Sciatic nerve (tissue), 2 donors: ENCODE measurements at regions not wholly inside any gene's neighbourhood (a gene's known extent, or its start where the extent isn't known, plus 50 kb on each side); places are given as distances from the start of the nearest gene placed in this dataset.
"Not testable (repeated sequence)": the region's sequence is repeated elsewhere in the genome, so short reads cannot be mapped to it uniquely, and the experiment has no call there.

Experiments used
- ATAC-seq: fragments of 200-7000 bp; cut with Tn5 transposase; one replicate; pipeline ENCODE4 v1.9.1; 2020; ENCODE audit warnings: mild to moderate bottlenecking, moderate library complexity
- DNase-seq: peaks from one replicate; pipeline ENCODE4 v3.0.0-alpha.2; 2020; ENCODE audit warnings: low spot score
- intact Hi-C: fragments of 100-400 bp; cut with DNase I; formaldehyde crosslinking; loops from one replicate; pipeline ENCODE4 v1.14.2; 2022
- donor health status: DM: no; HTN: no; CAD: no.
- donor health status: DM: no; HTN: no; CAD: no.

- intact Hi-C loops, result no loop called here
- no peak for ATAC-seq
- no peak for DNase-seq
These were observed 605.3 kb upstream of the SPRY2 start for GRCh38 chr13:80946008-80946802.

GRCh38 chr13:80945328-80945727 lies 604.4 kb upstream of the SPRY2 start:
- intact Hi-C loops, result no loop called here
- ATAC-seq, result peak; percentile 62
- DNase-seq, result no peak

- intact Hi-C loops, result no loop called here
- no peak for ATAC-seq
These were observed 598.7 kb upstream of the SPRY2 start for GRCh38 chr13:80939581-80939980.

GRCh38 chr13:80931766-80932165 lies 590.8 kb upstream of the SPRY2 start:
- intact Hi-C loops, result no loop called here
- ATAC-seq, result peak; percentile 41
- DNase-seq, result no peak

More at GRCh38 chr13:80939581-80939980, 598.7 kb upstream of the SPRY2 start:
- DNase-seq, result no peak

GRCh38 chr13:80931118-80931517 lies 590.2 kb upstream of the SPRY2 start:
- DNase-seq (no peak), ATAC-seq (no peak)
- intact Hi-C loops, result no loop called here

- intact Hi-C loops, result no loop called here
- no peak for DNase-seq
- ATAC-seq, result no peak
These were observed 587.3 kb upstream of the SPRY2 start for GRCh38 chr13:80928241-80928640.

- intact Hi-C loops, ATAC-seq, DNase-seq: not testable (repeated sequence)
These were observed 585.1 kb upstream of the SPRY2 start for GRCh38 chr13:80926024-80926423.

GRCh38 chr13:80924596-80924995 lies 583.7 kb upstream of the SPRY2 start:
- ATAC-seq (peak; percentile 59), DNase-seq (no peak)
- intact Hi-C loops, result no loop called here

GRCh38 chr13:80923907-80924306 lies 583.0 kb upstream of the SPRY2 start:
- DNase-seq, result no peak
- intact Hi-C loops, result no loop called here
- peak; percentile 73 for ATAC-seq

GRCh38 chr13:80921971-80922370 lies 581.0 kb upstream of the SPRY2 start:
- ATAC-seq, result no peak
- intact Hi-C loops, result no loop called here

GRCh38 chr13:80921541-80921940 lies 580.6 kb upstream of the SPRY2 start:
- intact Hi-C loops, result no loop called here
- DNase-seq (no peak), ATAC-seq (no peak)

More at GRCh38 chr13:80921971-80922370, 581.0 kb upstream of the SPRY2 start:
- DNase-seq, result no peak

GRCh38 chr13:80906860-80907259 lies 565.9 kb upstream of the SPRY2 start:
- ATAC-seq, result no peak
- DNase-seq, result no peak
- intact Hi-C loops, result no loop called here

GRCh38 chr13:80904386-80904785 lies 563.5 kb upstream of the SPRY2 start:
- ATAC-seq, result no peak
- intact Hi-C loops, result no loop called here
- no peak for DNase-seq

GRCh38 chr13:80903911-80904310 lies 563.0 kb upstream of the SPRY2 start:
- DNase-seq, result no peak
- intact Hi-C loops, result no loop called here

GRCh38 chr13:80901530-80901929 lies 560.6 kb upstream of the SPRY2 start:
- peak; percentile 73 for ATAC-seq
- DNase-seq, result no peak
- intact Hi-C loops, result no loop called here

More at GRCh38 chr13:80903911-80904310, 563.0 kb upstream of the SPRY2 start:
- no peak for ATAC-seq

GRCh38 chr13:80901111-80901510 lies 560.2 kb upstream of the SPRY2 start:
- intact Hi-C loops, result no loop called here
- DNase-seq, result no peak
- peak; percentile 86 for ATAC-seq

- no peak for DNase-seq
- intact Hi-C loops, result no loop called here
- ATAC-seq, result peak; percentile 75
These were observed 559.6 kb upstream of the SPRY2 start for GRCh38 chr13:80900561-80900960.

GRCh38 chr13:80897641-80898040 lies 556.7 kb upstream of the SPRY2 start:
- DNase-seq, ATAC-seq, intact Hi-C loops: not testable (repeated sequence)

GRCh38 chr13:80894917-80895316 lies 554.0 kb upstream of the SPRY2 start:
- no peak for DNase-seq
- intact Hi-C loops, result no loop called here
- ATAC-seq, result no peak

- intact Hi-C loops, result no loop called here
- ATAC-seq, result no peak
These were observed 548.9 kb upstream of the SPRY2 start for GRCh38 chr13:80889829-80890228.

GRCh38 chr13:80888390-80888789 lies 547.5 kb upstream of the SPRY2 start:
- no peak for DNase-seq
- intact Hi-C loops, result no loop called here
- peak; percentile 80 for ATAC-seq

More at GRCh38 chr13:80889829-80890228, 548.9 kb upstream of the SPRY2 start:
- DNase-seq, result no peak
